K562 (cell line): ENCODE measurements at regions not wholly inside any gene's neighbourhood (a gene's known extent, or its start where the extent isn't known, plus 50 kb on each side); places are given as distances from the start of the nearest gene placed in this dataset.

Experiments used
- ATAC-seq: fragments of 200-7000 bp; cut with Tn5 transposase; 3 replicates; pipeline ENCODE4 v1.9.1; 2020; ENCODE audit warnings: moderate library complexity
- BruUV-seq: library from RNA; stranded (reverse); fragments of 400-500 nt; replicated peaks from 2 replicates; lab custom pipeline; 2021; lab: Mats Ljungman, UMichigan
- CTCF ChIA-PET: fragments of 300-600 bp; formaldehyde crosslinking; extraction: SDS; loops from one replicate; lab custom pipeline; 2021; ENCODE audit warnings: low intra/inter-chr PET ratio; lab: Yijun Ruan, JAX
- POLR2A ChIA-PET: fragments of 300-600, 350-650 bp; sonication (Branson Sonifier 250); formaldehyde crosslinking; extraction: SDS; loops from one replicate; lab custom pipeline; 2021; ENCODE audit warnings: antibody characterized with exemption, inconsistent platforms; lab: Yijun Ruan, JAX
- DNase-seq, 4 experiments: peaks; one replicate each; pipeline versions ENCODE4 v3.0.0 to v3.0.0-alpha.2; 2011 to 2018; ENCODE audit warnings: low spot score in 3 of 4, mixed read lengths in 3 of 4; ENCODE audit errors: extremely low read depth in 1 of 4
- FAIRE-seq: peaks from 2 replicates; lab custom pipeline; 2011; peaks lifted over from hg19 to GRCh38; lab: Jason Lieb, UNC
- H2AFZ ChIP-seq: 2 replicates; pipeline ENCODE4 v1.6.0; 2011; ENCODE audit warnings: low read depth, low read length, control low read depth, inconsistent platforms
- H3K27ac ChIP-seq: fragments of 200-600 bp; 3 replicates; pipeline ENCODE4 v1.8.0; 2011; ENCODE audit warnings: low read depth, mild to moderate bottlenecking, control low read depth, inconsistent platforms, low read length, moderate library complexity, mixed read lengths; ENCODE audit errors: extremely low read depth
- H3K27me3 ChIP-seq, 2 experiments: fragments of 300-600 bp in 1 of 2; 2 replicates in 1 of 2; 3 replicates in 1 of 2; pipeline versions ENCODE4 v1.6.0 to v1.8.0; 2011; ENCODE audit warnings: inconsistent platforms in 2 of 2, low read length in 2 of 2, mild to moderate bottlenecking in 1 of 2, mixed read lengths in 1 of 2, moderate library complexity in 1 of 2; ENCODE audit not compliant: control insufficient read depth in 2 of 2, insufficient read depth in 2 of 2
- H3K36me3 ChIP-seq: fragments of 300-600 bp; 3 replicates; pipeline ENCODE4 v1.8.0; 2011; ENCODE audit warnings: mild to moderate bottlenecking, low read length, inconsistent platforms; ENCODE audit not compliant: control insufficient read depth, insufficient read depth
- H3K4me1 ChIP-seq, 2 experiments: fragments of 200-600 bp in 1 of 2; replicated peaks in 1 of 2; 2 replicates in 1 of 2; 3 replicates in 1 of 2; pipeline versions ENCODE4 v1.5.1 to v1.8.0; 2011; ENCODE audit warnings: inconsistent platforms in 2 of 2, low read length in 2 of 2, mild to moderate bottlenecking in 1 of 2, mixed read lengths in 1 of 2, moderate library complexity in 1 of 2; ENCODE audit not compliant: control insufficient read depth in 2 of 2, insufficient read depth in 2 of 2
- H3K4me2 ChIP-seq: 2 replicates; pipeline ENCODE4 v1.6.1; 2011; ENCODE audit warnings: low read length, control low read depth, inconsistent platforms, mixed read lengths; ENCODE audit not compliant: insufficient read depth
- H3K4me3 ChIP-seq: fragments of 200-600 bp; sonication (generic), shearing (Covaris generic); 2 replicates; pipeline ENCODE4 v1.5.1; 2016; ENCODE audit warnings: control low read depth, inconsistent platforms
- H3K79me2 ChIP-seq: fragments of 200-600 bp; 3 replicates; pipeline ENCODE4 v1.8.0; 2011; ENCODE audit warnings: low read length, inconsistent platforms; ENCODE audit not compliant: control insufficient read depth, insufficient read depth
- H3K9ac ChIP-seq, 2 experiments: 2 replicates each; pipeline versions ENCODE4 v1.6.0 to v1.6.1; 2011; ENCODE audit warnings: low read depth in 2 of 2, low read length in 2 of 2, control low read depth in 1 of 2, inconsistent platforms in 1 of 2, mild to moderate bottlenecking in 1 of 2, mixed read lengths in 1 of 2; ENCODE audit not compliant: insufficient read depth in 1 of 2
- H3K9me1 ChIP-seq: one replicate; pipeline ENCODE4 v1.6.0; 2011; ENCODE audit warnings: inconsistent platforms, mild to moderate bottlenecking, low read length, moderate library complexity; ENCODE audit not compliant: control insufficient read depth, insufficient read depth
- H3K9me3 ChIP-seq: replicated peaks from 2 replicates; pipeline ENCODE4 v1.5.1; 2011; ENCODE audit warnings: low read depth, low read length, inconsistent platforms; ENCODE audit not compliant: control insufficient read depth, insufficient read depth
- H4K20me1 ChIP-seq: replicated peaks from 2 replicates; pipeline ENCODE4 v1.6.1; 2011; ENCODE audit warnings: low read length, inconsistent platforms, mixed read lengths; ENCODE audit not compliant: control insufficient read depth, insufficient read depth
- ARNT ChIP-seq, 2 experiments: fragments of 450-650 bp; IDR thresholded peaks; 2 replicates each; pipeline ENCODE4 v1.6.1; 2016; ENCODE audit warnings: mild to moderate bottlenecking in 1 of 2
- CBFA2T2 ChIP-seq: fragments of 450-650 bp; conservative IDR thresholded peaks from 2 replicates; pipeline ENCODE4 v1.6.1; 2017; ENCODE audit warnings: mild to moderate bottlenecking
- CBX1 ChIP-seq: sonication (generic); IDR thresholded peaks from 2 replicates; pipeline ENCODE4 v1.6.1; 2016; ENCODE audit warnings: antibody characterized with exemption, low read depth, mild to moderate bottlenecking
- NCOA2 ChIP-seq, 2 experiments: fragments of 450-650 bp; IDR thresholded peaks; 2 replicates each; pipeline ENCODE4 v1.6.1; 2018; ENCODE audit warnings: mild to moderate bottlenecking in 2 of 2, moderate library complexity in 1 of 2; ENCODE audit not compliant: partially characterized antibody in 2 of 2
- NFIC ChIP-seq: fragments of 450-650 bp; IDR thresholded peaks from 2 replicates; pipeline ENCODE4 v1.6.1; 2017; ENCODE audit warnings: mild to moderate bottlenecking, inconsistent platforms
- NFIX ChIP-seq: fragments of 250-450 bp; sonication (Bioruptor Pico); IDR thresholded peaks from 2 replicates; pipeline ENCODE4 v1.4.0; 2020; ENCODE audit warnings: low read depth, mild to moderate bottlenecking, moderate library complexity
- ZNF140 ChIP-seq: fragments of 250-450 bp; sonication (Bioruptor Pico); IDR thresholded peaks from 2 replicates; pipeline ENCODE4 v1.8.0; 2021; ENCODE audit warnings: moderate library complexity, mild to moderate bottlenecking, inconsistent platforms
- ZNF445 ChIP-seq: fragments of 250-450 bp; sonication (Bioruptor Pico); IDR thresholded peaks from 2 replicates; pipeline ENCODE4 v1.4.0; 2020; ENCODE audit warnings: low read depth, mild to moderate bottlenecking, moderate library complexity
- ZNF77 ChIP-seq: fragments of 250-450 bp; sonication (Bioruptor Pico); IDR thresholded peaks from 2 replicates; pipeline ENCODE4 v1.5.0; 2020
- ZZZ3 ChIP-seq: fragments of 450-650 bp; IDR thresholded peaks from 2 replicates; pipeline ENCODE4 v1.6.1; 2016; ENCODE audit warnings: antibody characterized with exemption, mild to moderate bottlenecking, moderate library complexity
- WGBS: fragments of 100-300 bp; shearing (Covaris generic); methylation state at CpG from one replicate; pipeline ENCODE4 v1.1.6; 2016; ENCODE audit warnings: low coverage, mixed read lengths; ENCODE audit not compliant: insufficient coverage; ENCODE audit errors: missing lambda C conversion rate; 5-methylcytosine and 5-hydroxymethylcytosine counted together
- in situ Hi-C: fragments of 300-500 bp; cut with MboI; formaldehyde crosslinking; loops from 4 replicates; pipeline ENCODE4 v1.15.0; 2018; ENCODE audit warnings: inconsistent platforms, mixed read lengths
- intact Hi-C: fragments of 100-400 bp; cut with micrococcal nuclease; formaldehyde crosslinking; loops from 2 replicates; pipeline ENCODE4 v1.14.2; 2022
- TF ChIP-seq, protein P1 (sequence below): fragments of 150-350 bp; conservative IDR thresholded peaks from 2 replicates; pipeline ENCODE4 v1.6.1; 2014; ENCODE audit warnings: low read length
- TF ChIP-seq, protein P2 (sequence below): sonication (generic); formaldehyde crosslinking; IDR thresholded peaks from 2 replicates; pipeline ENCODE4 v1.8.1; 2022; ENCODE audit warnings: missing genetic modification reagents

DNA sequence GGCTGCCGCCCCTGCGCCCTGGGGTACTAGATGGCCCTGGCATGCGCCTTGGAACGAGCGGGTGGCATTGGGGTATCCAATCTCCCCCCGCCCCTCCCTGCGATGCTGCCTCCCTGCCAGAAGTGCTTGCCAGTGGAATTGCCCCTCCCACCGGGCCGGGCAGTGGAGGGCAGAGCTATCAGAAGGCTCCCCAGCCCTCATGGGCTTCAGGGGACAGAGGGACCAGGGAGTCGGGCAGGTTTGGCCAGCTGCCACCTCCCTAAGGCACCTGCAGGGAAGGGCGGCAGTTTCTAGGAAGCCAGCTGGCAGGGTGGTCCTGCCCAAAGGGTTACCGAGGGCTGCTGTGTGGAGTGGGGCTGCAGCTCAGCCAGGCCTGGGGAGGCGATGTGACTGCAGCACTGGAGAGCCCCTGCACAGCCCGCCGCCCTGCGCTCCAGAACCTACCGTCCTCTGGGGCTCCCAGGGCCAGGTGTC lies 52.8 kb upstream of the EGFL7 start:
- Histone ChIP-seq H3K9me1 (no peaks in the 10 kb centered on the region), H3K36me3 (no peaks in the 10 kb centered on the region), H3K79me2 (no peaks in the 10 kb centered on the region), H3K9ac (0 out of 4 replicates have a peak overlapping the region, but pooled peaks of 1 of the 2 experiments have one; percentile 13), H2AFZ (no peak overlapping the region), H3K27me3 (no peaks in the 10 kb centered on the region), H3K4me1 (peaks cover 13 to 69% of the 10 kb centered on the region in 2 experiments), H4K20me1 (no peaks in the 10 kb centered on the region), H3K27ac (no peak overlapping the region), H3K4me3 (no peak overlapping the region), H3K9me3 (no peaks in the 10 kb centered on the region), H3K4me2 (no peak overlapping the region)
- no peak for FAIRE-seq
- no peak for DNase-seq
- POLR2A ChIA-PET = no interaction called here
- BruUV-seq = no TSS peak
- no peak for ATAC-seq
- no peak for TF ChIP-seq ZZZ3
- TF ChIP-seq NFIC = peak; percentile 22; the same call in 1 of the 2 replicates
- in situ Hi-C loops (no loop called here), intact Hi-C loops (no loop called here)
- CTCF ChIA-PET = no interaction called here
- 79% methylated on average over 17 of the region's 17 CpGs for WGBS

DNA sequence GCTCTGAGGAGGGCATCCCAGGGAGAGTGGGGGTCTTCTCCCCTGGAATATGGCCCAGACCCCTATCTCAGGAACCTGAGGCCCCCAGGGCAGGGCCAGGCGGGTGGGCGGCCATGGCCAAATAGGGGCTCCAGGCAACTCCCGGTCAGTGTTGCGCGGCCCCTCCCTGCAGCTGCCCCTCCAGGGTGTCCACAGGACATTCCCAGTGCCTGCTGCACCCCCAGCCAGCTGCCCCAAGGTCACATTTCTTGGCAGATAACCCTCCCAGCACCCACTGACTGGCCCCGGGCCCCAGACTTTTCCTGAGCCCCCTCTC lies 53.6 kb upstream of the EGFL7 start:
- WGBS = 25% methylated on average over 3 of the region's 6 CpGs
- peak overlapping the region in 1 of 2 experiments; percentile 13; a peak in 2 of 4 replicates for H3K9ac ChIP-seq
- no TSS peak for BruUV-seq
- in situ Hi-C loops = no loop called here
- no peak overlapping the region for H2AFZ ChIP-seq
- FAIRE-seq = no peak
- ATAC-seq = no peak
- no peaks in the 10 kb centered on the region for H3K36me3 ChIP-seq
- POLR2A ChIA-PET = no interaction called here
- no peaks in the 10 kb centered on the region for H4K20me1 ChIP-seq
- H3K79me2 ChIP-seq = no peaks in the 10 kb centered on the region
- H3K9me3 ChIP-seq = no peaks in the 10 kb centered on the region
- no peak overlapping the region for H3K27ac ChIP-seq
- CTCF ChIA-PET = no interaction called here
- H3K4me3 ChIP-seq = no peak overlapping the region
- no peak overlapping the region for H3K4me2 ChIP-seq
- no peaks in the 10 kb centered on the region for H3K27me3 ChIP-seq
- no peak for DNase-seq
- H3K4me1 ChIP-seq = peaks cover 8 to 69% of the 10 kb centered on the region in 2 experiments
- intact Hi-C loops = no loop called here
- no peaks in the 10 kb centered on the region for H3K9me1 ChIP-seq
- no peak for TF ChIP-seq CBFA2T2
- TF ChIP-seq ZNF140 = no peak
- TF ChIP-seq, protein P1, sequence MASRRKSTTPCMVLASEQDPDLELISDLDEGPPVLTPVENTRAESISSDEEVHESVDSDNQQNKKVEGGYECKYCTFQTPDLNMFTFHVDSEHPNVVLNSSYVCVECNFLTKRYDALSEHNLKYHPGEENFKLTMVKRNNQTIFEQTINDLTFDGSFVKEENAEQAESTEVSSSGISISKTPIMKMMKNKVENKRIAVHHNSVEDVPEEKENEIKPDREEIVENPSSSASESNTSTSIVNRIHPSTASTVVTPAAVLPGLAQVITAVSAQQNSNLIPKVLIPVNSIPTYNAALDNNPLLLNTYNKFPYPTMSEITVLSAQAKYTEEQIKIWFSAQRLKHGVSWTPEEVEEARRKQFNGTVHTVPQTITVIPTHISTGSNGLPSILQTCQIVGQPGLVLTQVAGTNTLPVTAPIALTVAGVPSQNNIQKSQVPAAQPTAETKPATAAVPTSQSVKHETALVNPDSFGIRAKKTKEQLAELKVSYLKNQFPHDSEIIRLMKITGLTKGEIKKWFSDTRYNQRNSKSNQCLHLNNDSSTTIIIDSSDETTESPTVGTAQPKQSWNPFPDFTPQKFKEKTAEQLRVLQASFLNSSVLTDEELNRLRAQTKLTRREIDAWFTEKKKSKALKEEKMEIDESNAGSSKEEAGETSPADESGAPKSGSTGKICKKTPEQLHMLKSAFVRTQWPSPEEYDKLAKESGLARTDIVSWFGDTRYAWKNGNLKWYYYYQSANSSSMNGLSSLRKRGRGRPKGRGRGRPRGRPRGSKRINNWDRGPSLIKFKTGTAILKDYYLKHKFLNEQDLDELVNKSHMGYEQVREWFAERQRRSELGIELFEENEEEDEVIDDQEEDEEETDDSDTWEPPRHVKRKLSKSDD = no peak
- TF ChIP-seq ARNT (IDR thresholded peaks at IDR 0.05) = no peak
- no peak for TF ChIP-seq NFIX (CRISPR knock-in tag)
- TF ChIP-seq NCOA2 (IDR thresholded peaks at IDR 0.05; ENCODE audit: partially characterized antibody in 2 of 2) = no peak
- TF ChIP-seq ZNF445 = no peak
- TF ChIP-seq, protein P2, sequence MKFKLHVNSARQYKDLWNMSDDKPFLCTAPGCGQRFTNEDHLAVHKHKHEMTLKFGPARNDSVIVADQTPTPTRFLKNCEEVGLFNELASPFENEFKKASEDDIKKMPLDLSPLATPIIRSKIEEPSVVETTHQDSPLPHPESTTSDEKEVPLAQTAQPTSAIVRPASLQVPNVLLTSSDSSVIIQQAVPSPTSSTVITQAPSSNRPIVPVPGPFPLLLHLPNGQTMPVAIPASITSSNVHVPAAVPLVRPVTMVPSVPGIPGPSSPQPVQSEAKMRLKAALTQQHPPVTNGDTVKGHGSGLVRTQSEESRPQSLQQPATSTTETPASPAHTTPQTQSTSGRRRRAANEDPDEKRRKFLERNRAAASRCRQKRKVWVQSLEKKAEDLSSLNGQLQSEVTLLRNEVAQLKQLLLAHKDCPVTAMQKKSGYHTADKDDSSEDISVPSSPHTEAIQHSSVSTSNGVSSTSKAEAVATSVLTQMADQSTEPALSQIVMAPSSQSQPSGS (CRISPR knock-in tag) = no peak
- TF ChIP-seq ZNF77 (CRISPR knock-in tag) = no peak
- TF ChIP-seq CBX1 = no peak
